Liver (tissue), 8 donors: ENCODE measurements at regions not wholly inside any gene's neighbourhood (a gene's known extent, or its start where the extent isn't known, plus 50 kb on each side); places are given as distances from the start of the nearest gene placed in this dataset.

Experiments
- DNase-seq: peaks from one replicate; pipeline ENCODE4 v3.0.0-alpha.2; 2017; ENCODE audit warnings: low spot score
- H3K27ac ChIP-seq, 2 donors: one replicate each; pipeline ENCODE4 v1.7.0; 2013; ENCODE audit warnings: inconsistent platforms in 2 of 2, low read length in 2 of 2, control low read depth in 1 of 2, low read depth in 1 of 2, mild to moderate bottlenecking in 1 of 2
- H3K27me3 ChIP-seq, 4 donors: one replicate each; pipeline versions ENCODE4 v1.6.1 to v1.7.0; 2013; ENCODE audit warnings: low read length in 3 of 4, inconsistent platforms in 1 of 4, mild to moderate bottlenecking in 1 of 4, moderate library complexity in 1 of 4; ENCODE audit not compliant: control insufficient read depth in 4 of 4, insufficient read depth in 4 of 4
- H3K36me3 ChIP-seq, 4 donors: one replicate each; pipeline versions ENCODE4 v1.6.1 to v1.7.0; 2013; ENCODE audit warnings: low read length in 3 of 4, mild to moderate bottlenecking in 3 of 4, low read depth in 1 of 4, moderate library complexity in 1 of 4; ENCODE audit not compliant: control insufficient read depth in 4 of 4, insufficient read depth in 3 of 4
- H3K4me1 ChIP-seq, 4 donors: one replicate each; pipeline versions ENCODE4 v1.6.1 to v1.7.0; 2013; ENCODE audit warnings: low read length in 3 of 4, mild to moderate bottlenecking in 3 of 4, moderate library complexity in 1 of 4; ENCODE audit not compliant: control insufficient read depth in 4 of 4, insufficient read depth in 4 of 4
- H3K4me3 ChIP-seq, 3 donors: one replicate each; pipeline versions ENCODE4 v1.6.1 to v1.7.0; 2013; ENCODE audit warnings: low read length in 3 of 3, control low read depth in 1 of 3, low read depth in 1 of 3, mild to moderate bottlenecking in 1 of 3
- H3K9ac ChIP-seq, 2 donors: one replicate each; pipeline ENCODE4 v1.7.0; 2013; ENCODE audit warnings: low read length in 2 of 2, mild to moderate bottlenecking in 2 of 2, moderate library complexity in 2 of 2, control low read depth in 1 of 2, low read depth in 1 of 2
- H3K9me3 ChIP-seq, 4 donors: one replicate each; pipeline versions ENCODE4 v1.6.1 to v1.7.0; 2013; ENCODE audit warnings: low read length in 3 of 4; ENCODE audit not compliant: control insufficient read depth in 4 of 4
- ATF3 ChIP-seq: IDR thresholded peaks from 2 replicates; pipeline ENCODE4 v1.6.1; 2016; ENCODE audit warnings: antibody characterized with exemption
- CTCF ChIP-seq: fragments of 150-350 bp; IDR thresholded peaks from 2 replicates; pipeline ENCODE4 v1.5.1; 2017; ENCODE audit warnings: improper control_type of control experiment, low read depth, low read length; ENCODE audit not compliant: missing input control
- EGR1 ChIP-seq, 2 donors: IDR thresholded peaks; 2 replicates each; pipeline ENCODE4 v1.6.1; 2016 to 2018; ENCODE audit warnings: antibody characterized with exemption in 2 of 2, low read depth in 2 of 2
- FOXA1 ChIP-seq: IDR thresholded peaks from 2 replicates; pipeline ENCODE4 v1.6.1; 2016; ENCODE audit warnings: antibody characterized with exemption
- FOXA2 ChIP-seq: IDR thresholded peaks from 2 replicates; pipeline ENCODE4 v1.6.1; 2016; ENCODE audit warnings: antibody characterized with exemption
- HNF4A ChIP-seq, 2 donors: conservative IDR thresholded peaks; 2 replicates each; pipeline ENCODE4 v1.6.1; 2016; ENCODE audit warnings: antibody characterized with exemption in 2 of 2, mild to moderate bottlenecking in 2 of 2
- JUND ChIP-seq, 2 donors: IDR thresholded peaks; 2 replicates each; pipeline ENCODE4 v1.6.1; 2016; ENCODE audit warnings: antibody characterized with exemption in 2 of 2
- MAX ChIP-seq: IDR thresholded peaks from 2 replicates; pipeline ENCODE4 v1.6.1; 2016; ENCODE audit warnings: antibody characterized with exemption
- NR2F2 ChIP-seq: IDR thresholded peaks from 2 replicates; pipeline ENCODE4 v1.6.1; 2016; ENCODE audit warnings: antibody characterized with exemption
- RAD21 ChIP-seq, 2 donors: IDR thresholded peaks; 2 replicates each; pipeline ENCODE4 v1.6.1; 2016; ENCODE audit warnings: antibody characterized with exemption in 2 of 2, mild to moderate bottlenecking in 2 of 2
- RXRA ChIP-seq, 2 donors: IDR thresholded peaks; 2 replicates each; pipeline ENCODE4 v1.6.1; 2017 to 2018; ENCODE audit warnings: antibody characterized with exemption in 2 of 2, mild to moderate bottlenecking in 1 of 2
- SP1 ChIP-seq: IDR thresholded peaks from 2 replicates; pipeline ENCODE4 v1.6.1; 2018; ENCODE audit warnings: antibody characterized with exemption, mild to moderate bottlenecking
- TAF1 ChIP-seq: conservative IDR thresholded peaks from 2 replicates; pipeline ENCODE4 v1.6.1; 2016; ENCODE audit warnings: antibody characterized with exemption, mild to moderate bottlenecking
- YY1 ChIP-seq: IDR thresholded peaks from 2 replicates; pipeline ENCODE4 v1.6.1; 2016; ENCODE audit warnings: antibody characterized with exemption, mild to moderate bottlenecking
- WGBS: extraction: QIAGEN DNeasy Blood & Tissue Kit; methylation state at CpG from one replicate; pipeline ENCODE4 v1.1.7; 2013; 5-methylcytosine and 5-hydroxymethylcytosine counted together
- donor health status: healthy.
- donor health status: healthy.
- donor health status: healthy.
- donor health status: healthy.
- donor health status: healthy.

- H3K36me3 ChIP-seq = no peaks in the 10 kb centered on the region
- H3K4me3 ChIP-seq = no peak overlapping the region
- 60% methylated on average over 4 of the region's 4 CpGs for WGBS
- DNase-seq = no peak
- H3K9ac ChIP-seq = no peak overlapping the region
- H3K9me3 ChIP-seq = peaks cover 0 to 2% (median 0%) of the 10 kb centered on the region in 4 donors
- H3K27me3 ChIP-seq = no peaks in the 10 kb centered on the region
- H3K4me1 ChIP-seq = no peaks in the 10 kb centered on the region
- TF ChIP-seq EGR1 (IDR thresholded peaks at IDR 0.05; ENCODE audit: low read depth in 2 of 2) (no peak), ATF3 (no peak), JUND (IDR thresholded peaks at IDR 0.05) (no peak), SP1 (no peak), NR2F2 (no peak), RAD21 (IDR thresholded peaks at IDR 0.05) (no peak), HNF4A (conservative IDR thresholded peaks at IDR 0.05) (no peak), RXRA (IDR thresholded peaks at IDR 0.05) (no peak), FOXA2 (no peak), YY1 (no peak), TAF1 (no peak)
- no peak overlapping the region for H3K27ac ChIP-seq
Observed at GRCh38 chr7:21089653-21090052, 303.0 kb upstream of the SP8 start.

GRCh38 chr7:21092766-21093702 lies 306.3 kb upstream of the SP8 start:
- Histone ChIP-seq H3K9me3 (no peaks in the 10 kb centered on the region), H3K4me3 (no peak overlapping the region), H3K4me1 (no peaks in the 10 kb centered on the region), H3K9ac (no peak overlapping the region), H3K27ac (no peak overlapping the region), H3K27me3 (no peaks in the 10 kb centered on the region), H3K36me3 (no peaks in the 10 kb centered on the region)
- no peak for TF ChIP-seq TAF1
- no peak for TF ChIP-seq FOXA1
- TF ChIP-seq MAX = no peak
- TF ChIP-seq CTCF = no peak
- no peak for TF ChIP-seq EGR1 (IDR thresholded peaks at IDR 0.05; ENCODE audit: low read depth in 2 of 2)
- 82% methylated on average over 9 of the region's 9 CpGs for WGBS
- no peak for DNase-seq

GRCh38 chr7:21094589-21094988 lies 307.9 kb upstream of the SP8 start:
- no peak for TF ChIP-seq TAF1
- Histone ChIP-seq H3K9ac (no peak overlapping the region), H3K4me1 (no peaks in the 10 kb centered on the region), H3K27me3 (no peaks in the 10 kb centered on the region), H3K4me3 (no peak overlapping the region), H3K9me3 (no peaks in the 10 kb centered on the region), H3K36me3 (no peaks in the 10 kb centered on the region), H3K27ac (no peak overlapping the region)
- DNase-seq = no peak
